Ascending aorta (tissue), 2 donors: ENCODE measurements at regions not wholly inside any gene's neighbourhood (a gene's known extent, or its start where the extent isn't known, plus 50 kb on each side); places are given as distances from the start of the nearest gene placed in this dataset.
"Not testable (repeated sequence)": the region's sequence is repeated elsewhere in the genome, so short reads cannot be mapped to it uniquely, and the experiment has no call there.

Source experiments
- DNase-seq, 2 donors: peaks; one replicate each; pipeline ENCODE4 v3.0.0-alpha.2; 2019; ENCODE audit warnings: low spot score in 2 of 2
- H3K27ac ChIP-seq, 2 donors: fragments of 200-600 bp; sonication (generic); one replicate each; pipeline ENCODE4 v1.5.1; 2016 to 2017; ENCODE audit warnings: mild to moderate bottlenecking in 1 of 2
- H3K27me3 ChIP-seq: fragments of 200-600 bp; sonication (generic); one replicate; pipeline ENCODE4 v1.5.1; 2017
- H3K36me3 ChIP-seq, 2 donors: fragments of 200-600 bp; sonication (generic); one replicate each; pipeline ENCODE4 v1.5.1; 2016
- H3K4me1 ChIP-seq, 2 donors: fragments of 200-600 bp; sonication (generic); one replicate each; pipeline ENCODE4 v1.5.1; 2016 to 2017; ENCODE audit warnings: mild to moderate bottlenecking in 1 of 2
- H3K4me3 ChIP-seq, 2 donors: fragments of 200-600 bp; sonication (generic); one replicate each; pipeline ENCODE4 v1.5.1; 2016 to 2017; ENCODE audit warnings: mild to moderate bottlenecking in 1 of 2
- H3K9me3 ChIP-seq, 2 donors: fragments of 200-600 bp; sonication (generic); one replicate each; pipeline ENCODE4 v1.5.1; 2016
- intact Hi-C: fragments of 100-400 bp; cut with DNase I; formaldehyde crosslinking; loops from one replicate; pipeline ENCODE4 v1.15.1; 2023
- TF ChIP-seq, protein P1 (sequence below), 3 experiments: fragments of 200-600 bp in 2 of 3; fragments of 450-650 bp in 1 of 3; sonication (generic) in 2 of 3; IDR thresholded peaks; one replicate each; pipeline ENCODE4 v1.5.1; 2016 to 2019; ENCODE audit warnings: antibody characterized with exemption in 3 of 3, mild to moderate bottlenecking in 1 of 3, moderate library complexity in 1 of 3

DNA sequence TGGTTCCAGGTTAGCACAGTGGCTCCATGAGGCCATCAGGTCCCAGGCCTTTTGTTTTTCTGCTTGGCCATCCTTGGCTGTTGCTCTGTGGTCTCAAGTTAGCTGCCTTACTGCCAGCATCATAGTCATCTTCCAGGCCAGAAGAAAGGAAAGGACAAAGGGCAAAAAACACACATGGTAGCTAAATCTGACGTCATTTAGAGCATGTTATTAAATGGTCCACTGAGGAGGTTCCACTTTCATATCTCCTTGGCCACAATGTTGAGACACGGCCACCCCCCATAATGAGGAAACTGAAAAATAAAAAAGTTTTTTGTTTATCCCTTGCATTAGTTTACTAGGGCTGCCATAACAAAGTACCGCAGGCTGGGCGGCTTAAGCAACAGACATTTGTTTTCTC, 106.4 kb upstream of the NIPBL start:
- no peaks in the 10 kb centered on the region for H3K27me3 ChIP-seq
- no peak overlapping the region for H3K4me3 ChIP-seq
- DNase-seq = no peak
- no peaks in the 10 kb centered on the region for H3K9me3 ChIP-seq
- intact Hi-C loops = no loop called here
- H3K4me1 ChIP-seq = no peaks in the 10 kb centered on the region
- H3K27ac ChIP-seq = no peak overlapping the region
- H3K36me3 ChIP-seq = no peaks in the 10 kb centered on the region
- TF ChIP-seq, protein P1, sequence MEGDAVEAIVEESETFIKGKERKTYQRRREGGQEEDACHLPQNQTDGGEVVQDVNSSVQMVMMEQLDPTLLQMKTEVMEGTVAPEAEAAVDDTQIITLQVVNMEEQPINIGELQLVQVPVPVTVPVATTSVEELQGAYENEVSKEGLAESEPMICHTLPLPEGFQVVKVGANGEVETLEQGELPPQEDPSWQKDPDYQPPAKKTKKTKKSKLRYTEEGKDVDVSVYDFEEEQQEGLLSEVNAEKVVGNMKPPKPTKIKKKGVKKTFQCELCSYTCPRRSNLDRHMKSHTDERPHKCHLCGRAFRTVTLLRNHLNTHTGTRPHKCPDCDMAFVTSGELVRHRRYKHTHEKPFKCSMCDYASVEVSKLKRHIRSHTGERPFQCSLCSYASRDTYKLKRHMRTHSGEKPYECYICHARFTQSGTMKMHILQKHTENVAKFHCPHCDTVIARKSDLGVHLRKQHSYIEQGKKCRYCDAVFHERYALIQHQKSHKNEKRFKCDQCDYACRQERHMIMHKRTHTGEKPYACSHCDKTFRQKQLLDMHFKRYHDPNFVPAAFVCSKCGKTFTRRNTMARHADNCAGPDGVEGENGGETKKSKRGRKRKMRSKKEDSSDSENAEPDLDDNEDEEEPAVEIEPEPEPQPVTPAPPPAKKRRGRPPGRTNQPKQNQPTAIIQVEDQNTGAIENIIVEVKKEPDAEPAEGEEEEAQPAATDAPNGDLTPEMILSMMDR (IDR thresholded peaks at IDR 0.05) = no peak

DNA sequence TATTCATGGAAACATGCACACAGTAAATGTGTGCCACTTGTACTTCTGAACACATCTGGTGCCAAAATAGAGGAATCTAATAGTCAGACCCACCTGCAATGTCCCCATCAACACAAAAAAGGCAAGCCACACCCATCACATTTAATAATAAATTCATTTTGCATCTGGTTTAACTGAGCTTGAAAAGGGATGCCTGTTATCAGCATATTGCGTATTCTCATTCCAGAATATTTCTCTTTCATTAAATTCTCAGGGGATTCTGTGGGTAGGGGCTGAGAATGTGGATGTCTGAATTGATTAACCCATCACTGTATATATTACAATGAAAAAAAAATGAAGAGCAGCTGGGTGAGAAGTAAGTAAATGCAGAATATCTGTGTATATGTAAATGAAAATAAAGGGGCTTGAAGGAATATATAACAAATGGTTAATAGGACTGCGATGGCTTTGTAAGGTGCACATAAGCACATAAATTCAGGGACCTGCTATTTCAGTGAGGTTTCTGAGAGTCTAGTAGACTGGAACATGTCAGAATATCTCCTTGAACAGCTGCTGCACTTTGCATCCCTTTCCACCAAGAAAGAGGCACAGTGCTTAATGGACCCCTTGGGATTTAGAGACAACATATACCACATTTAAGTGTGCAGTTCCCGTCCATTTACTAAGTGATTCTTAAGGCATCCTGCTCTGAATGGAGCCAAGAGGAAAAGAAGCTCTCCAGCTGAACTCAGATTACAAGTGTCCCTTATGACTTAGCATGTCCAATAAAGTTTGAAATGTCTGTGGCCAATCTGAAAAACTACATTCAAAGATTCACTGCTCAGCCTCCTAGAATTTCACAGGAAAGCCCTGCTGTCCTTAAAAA, 104.1 kb upstream of the NIPBL start:
- DNase-seq = no peak
- H3K27me3 ChIP-seq = no peaks in the 10 kb centered on the region
- H3K27ac ChIP-seq = no peak overlapping the region
- no peaks in the 10 kb centered on the region for H3K4me1 ChIP-seq
- TF ChIP-seq, protein P1 (IDR thresholded peaks at IDR 0.05) = no peak
- no peaks in the 10 kb centered on the region for H3K36me3 ChIP-seq
- intact Hi-C loops = no loop called here
- H3K9me3 ChIP-seq = no peaks in the 10 kb centered on the region
- H3K4me3 ChIP-seq = no peak overlapping the region

DNA sequence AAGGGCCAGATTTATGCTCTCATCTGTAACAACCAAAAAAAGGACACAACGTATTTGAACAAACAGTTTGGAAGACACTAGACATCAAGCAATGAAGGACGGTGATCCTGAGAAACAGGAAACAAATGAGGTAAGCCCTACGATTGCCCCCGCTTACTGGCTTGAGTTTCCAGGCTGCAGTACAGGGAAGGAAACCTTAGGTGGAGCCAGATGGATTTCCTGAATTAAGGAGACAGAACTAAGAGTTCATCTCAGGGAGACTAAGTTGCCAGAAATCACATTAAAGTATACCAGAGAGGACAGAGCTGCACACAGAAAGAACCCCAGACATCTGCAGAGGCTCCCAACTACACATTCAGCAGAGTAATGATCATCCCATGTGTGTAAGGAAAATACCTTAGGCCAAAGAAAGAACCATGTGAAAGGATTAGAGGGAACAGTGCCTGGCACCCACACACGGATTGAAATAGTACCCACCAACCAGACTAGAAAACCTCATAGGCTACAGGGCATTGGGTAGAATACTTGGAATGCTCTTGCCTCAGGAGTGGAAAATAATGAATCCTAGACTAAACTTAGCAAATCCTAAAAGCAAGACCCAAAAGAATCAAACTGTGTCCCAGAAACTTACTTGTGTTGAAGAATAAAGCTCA, 99.3 kb upstream of the NIPBL start:
- Histone ChIP-seq H3K36me3 (no peaks in the 10 kb centered on the region), H3K27me3 (no peaks in the 10 kb centered on the region), H3K4me1 (no peaks in the 10 kb centered on the region), H3K4me3 (no peak overlapping the region), H3K27ac (no peak overlapping the region), H3K9me3 (no peaks in the 10 kb centered on the region)
- DNase-seq = no peak
- TF ChIP-seq, protein P1 (IDR thresholded peaks at IDR 0.05) = peak in 1 of 3 experiments; percentile 23
- intact Hi-C loops = no loop called here

DNA sequence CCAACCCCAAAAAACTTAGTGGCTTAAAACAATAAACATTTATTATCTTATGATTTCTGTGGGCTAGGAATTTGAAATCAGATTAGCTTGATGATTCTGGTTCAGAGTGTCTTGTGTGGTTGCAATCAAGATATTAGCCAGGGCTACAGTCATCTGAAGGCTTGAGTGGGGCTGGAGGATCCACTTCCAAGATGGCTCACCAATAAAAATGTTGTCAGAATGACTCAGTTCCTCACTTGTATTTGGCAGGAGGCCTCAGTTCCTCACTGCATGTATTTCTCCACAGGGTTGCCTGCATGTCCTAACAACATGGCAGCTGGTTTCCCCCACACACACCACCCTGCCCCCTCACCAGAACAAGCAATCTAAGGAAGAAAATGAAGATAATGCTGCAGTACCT, 98.2 kb upstream of the NIPBL start:
- no peaks in the 10 kb centered on the region for H3K4me1 ChIP-seq
- H3K9me3 ChIP-seq = no peaks in the 10 kb centered on the region
- no peak for DNase-seq
- no peaks in the 10 kb centered on the region for H3K36me3 ChIP-seq
- H3K4me3 ChIP-seq = no peak overlapping the region
- no peak overlapping the region for H3K27ac ChIP-seq
- no peaks in the 10 kb centered on the region for H3K27me3 ChIP-seq
- TF ChIP-seq, protein P1 (IDR thresholded peaks at IDR 0.05) = no peak
- intact Hi-C loops = no loop called here

DNA sequence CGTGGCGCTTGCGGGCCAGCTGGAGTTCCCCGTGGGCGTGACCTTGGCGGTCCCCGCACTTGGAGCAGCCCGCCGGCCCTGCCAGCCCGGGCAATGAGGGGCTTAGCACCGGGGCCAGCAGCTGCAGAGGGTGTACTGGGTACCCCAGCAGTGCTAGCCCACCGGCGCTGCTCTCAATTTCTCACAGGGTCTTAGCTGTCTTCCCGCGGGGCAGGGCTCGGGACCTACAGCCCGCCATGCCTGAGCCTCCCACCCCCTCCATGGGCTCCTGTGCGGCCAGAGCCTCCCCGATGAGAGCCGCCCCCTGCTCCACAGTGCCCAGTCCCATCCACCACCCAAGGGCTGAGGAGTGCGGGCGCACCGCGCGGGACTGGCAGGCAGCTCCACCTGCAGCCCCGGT, 94.0 kb upstream of the NIPBL start:
- H3K9me3 ChIP-seq, H3K36me3 ChIP-seq, H3K27me3 ChIP-seq, intact Hi-C loops, DNase-seq, H3K27ac ChIP-seq, H3K4me1 ChIP-seq, H3K4me3 ChIP-seq: not testable (repeated sequence)

DNA sequence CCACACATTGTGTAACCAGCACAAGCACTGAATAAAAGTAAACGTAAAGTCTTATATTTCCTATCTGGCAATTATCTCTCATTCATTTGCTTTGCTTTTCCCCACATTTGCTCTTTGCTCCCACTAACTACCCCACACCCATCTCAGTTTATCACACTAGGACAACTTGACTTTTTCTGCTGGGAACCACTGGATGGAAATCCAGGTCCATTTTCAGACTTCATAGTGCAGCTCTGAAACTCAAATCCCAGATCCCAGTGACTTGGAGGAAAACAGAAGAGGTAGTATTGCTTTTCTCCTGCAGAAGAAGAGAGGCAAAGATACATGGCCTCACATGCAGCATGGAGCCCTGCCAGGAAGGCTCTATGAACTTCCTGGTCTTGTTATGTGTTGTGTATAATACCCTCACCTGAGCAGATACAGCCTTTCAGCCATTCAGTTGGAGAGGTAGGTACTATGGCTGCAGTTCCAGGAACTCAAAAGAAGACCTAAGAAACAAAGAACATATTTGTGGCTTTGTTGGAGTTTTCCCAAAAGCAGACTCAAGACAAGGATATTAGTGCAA, 90.0 kb upstream of the NIPBL start:
- no peaks in the 10 kb centered on the region for H3K36me3 ChIP-seq
- intact Hi-C loops = no loop called here
- H3K4me1 ChIP-seq = no peaks in the 10 kb centered on the region
- DNase-seq = no peak
- TF ChIP-seq, protein P1 (IDR thresholded peaks at IDR 0.05) = no peak
- no peaks in the 10 kb centered on the region for H3K27me3 ChIP-seq
- H3K9me3 ChIP-seq = no peaks in the 10 kb centered on the region
- H3K4me3 ChIP-seq = no peak overlapping the region
- no peak overlapping the region for H3K27ac ChIP-seq
